ENCODE measurements at regions not wholly inside any gene's neighbourhood (a gene's known extent, or its start where the extent isn't known, plus 50 kb on each side); places are given as distances from the start of the nearest gene placed in this dataset.
"Not testable (repeated sequence)": the region's sequence is repeated elsewhere in the genome, so short reads cannot be mapped to it uniquely, and the experiment has no call there.

GRCh38 chr2:209208211-209208610, 215.6 kb upstream of the MAP2 start:
- DNase-seq: peak; percentile 63

- DNase-seq: no peak
Observed at GRCh38 chr2:209209943-209210342, 213.9 kb upstream of the MAP2 start.

- no peak for DNase-seq
Observed at GRCh38 chr2:209230560-209230959, 193.3 kb upstream of the MAP2 start.

- DNase-seq: peak; percentile 19
Observed at GRCh38 chr2:209236377-209236776, 187.5 kb upstream of the MAP2 start.

- DNase-seq: no peak
Observed at GRCh38 chr2:209238765-209239584, 184.9 kb upstream of the MAP2 start.

DNA sequence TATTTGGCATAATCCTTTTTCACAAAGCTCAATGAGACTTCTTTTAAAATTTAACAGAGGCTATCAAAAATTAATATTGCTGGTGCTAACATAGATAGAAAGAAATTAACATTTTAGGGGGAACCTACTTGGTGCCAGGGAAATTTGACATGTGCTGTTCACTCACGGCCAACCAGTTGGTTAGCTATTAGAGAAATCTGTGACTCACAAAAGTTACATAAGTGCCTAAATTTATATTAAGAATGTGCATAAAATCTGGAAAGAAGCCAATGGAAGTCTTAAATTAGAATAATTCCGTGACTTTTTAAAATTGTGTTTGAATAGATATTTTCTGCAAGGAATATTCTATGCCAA, 184.3 kb upstream of the MAP2 start:
- DNase-seq: no peak

DNA sequence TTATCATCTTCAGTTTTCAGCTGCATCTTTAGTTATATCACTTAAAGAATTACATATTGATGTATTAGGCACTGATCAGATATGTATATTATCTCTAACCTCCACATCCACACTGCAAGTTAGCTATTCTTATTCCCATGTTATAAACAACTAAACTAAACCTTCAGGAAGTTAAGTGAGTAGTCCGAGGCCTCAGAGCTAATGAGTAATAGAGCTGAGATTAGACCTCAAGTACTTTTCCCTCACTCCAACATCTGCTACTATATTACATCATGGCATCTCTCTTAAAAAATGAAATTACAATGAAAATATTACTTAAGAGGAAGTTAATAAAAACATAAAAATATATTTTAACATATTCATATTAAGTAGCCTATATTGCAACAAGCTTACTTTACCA, 183.6 kb upstream of the MAP2 start:
- no peak for DNase-seq

- no peak for DNase-seq
Observed at GRCh38 chr2:209253544-209253943, 170.3 kb upstream of the MAP2 start.

DNA sequence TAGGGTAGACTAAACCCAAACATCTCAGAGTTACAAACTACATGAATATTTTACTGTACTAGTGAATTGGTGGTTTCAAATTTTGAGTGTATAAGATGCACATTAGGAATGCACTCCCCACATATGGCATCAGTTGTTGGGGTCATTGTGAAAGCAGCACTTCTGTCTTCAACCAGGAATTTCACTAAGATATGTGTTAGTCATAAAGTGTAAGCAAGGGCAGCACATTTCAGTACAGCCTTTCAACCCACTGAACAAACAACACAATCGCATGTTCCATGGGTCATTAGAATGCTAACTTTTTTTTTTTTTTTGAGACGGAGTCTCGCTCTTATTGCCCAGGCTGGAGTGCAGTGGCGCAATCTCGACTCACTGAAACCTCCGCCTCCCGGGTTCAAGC, 164.1 kb upstream of the MAP2 start:
- DNase-seq: no peak

- no peak for DNase-seq
Observed at GRCh38 chr2:209260281-209260680, 163.6 kb upstream of the MAP2 start.

DNA sequence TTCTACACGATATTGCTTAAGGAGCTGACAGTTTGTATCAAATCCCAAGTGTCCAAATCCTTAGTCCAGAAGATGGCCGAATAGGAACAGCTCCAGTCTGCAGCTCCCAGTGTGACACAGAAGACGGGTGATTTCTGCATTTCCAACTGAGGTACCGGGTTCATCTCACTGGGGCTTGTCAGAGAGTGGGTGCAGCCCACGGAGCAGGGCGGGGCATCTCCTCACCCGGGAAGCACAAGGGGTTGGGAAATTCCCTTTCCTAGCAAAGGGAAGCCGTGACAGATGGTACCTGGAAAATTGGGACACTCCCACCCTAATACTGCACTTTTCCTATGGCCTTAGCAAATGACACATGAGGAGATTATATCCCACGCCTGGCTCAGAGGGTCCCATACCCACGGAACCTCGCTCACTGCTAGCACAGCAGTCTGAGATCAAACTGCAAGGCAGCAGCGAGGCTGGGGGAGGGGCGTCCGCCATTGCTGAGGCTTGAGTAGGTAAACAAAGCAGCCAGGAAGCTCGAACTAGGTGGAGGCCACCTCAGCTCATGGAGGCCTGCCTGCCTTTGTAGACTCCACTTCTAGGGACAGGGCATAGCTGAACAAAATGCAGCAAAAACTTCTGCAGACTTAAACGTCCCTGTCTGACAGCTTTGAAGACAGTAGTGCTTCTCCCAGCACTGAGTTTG, 162.3 kb upstream of the MAP2 start:
- DNase-seq: peak; percentile 21

- no peak for DNase-seq
Observed at GRCh38 chr2:209269024-209269423, 154.8 kb upstream of the MAP2 start.

DNA sequence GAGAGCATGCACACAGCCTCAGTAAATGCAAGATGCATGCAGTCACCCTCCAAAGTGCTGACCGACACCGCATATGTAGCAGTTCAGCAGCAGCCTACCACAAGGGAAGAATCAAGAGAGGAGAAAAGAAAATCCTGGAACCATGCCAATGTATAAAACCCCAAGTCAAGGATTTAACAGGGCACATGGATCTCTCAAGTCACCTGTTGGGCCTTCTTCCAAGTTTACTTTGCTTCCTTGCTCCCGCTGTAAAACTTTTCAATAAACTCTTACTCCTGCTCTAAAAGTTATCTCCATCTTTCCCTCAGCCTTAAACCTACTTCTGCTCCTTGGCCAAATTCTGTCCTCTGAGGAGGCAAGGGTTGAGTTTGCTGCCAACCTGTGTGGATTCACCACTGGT, 147.8 kb upstream of the MAP2 start:
- DNase-seq: no peak

DNA sequence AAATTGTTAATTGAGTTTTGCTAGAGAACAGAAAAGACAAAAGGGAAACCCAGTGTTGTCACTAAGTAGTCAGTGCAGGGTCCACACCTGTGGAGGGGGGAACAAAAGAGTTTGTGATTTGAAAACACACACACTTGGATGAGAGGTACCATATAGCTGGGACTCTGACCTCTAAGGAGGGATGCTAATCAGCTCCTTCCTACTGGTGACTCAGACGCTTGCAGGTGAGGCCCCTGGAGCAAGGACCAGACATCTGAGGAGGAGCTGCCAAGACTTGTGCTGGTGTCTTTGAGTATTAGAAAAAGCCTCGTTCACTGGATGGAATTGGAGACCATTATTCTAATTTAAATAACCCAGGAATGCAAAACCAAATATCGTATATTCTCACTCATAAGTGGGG, 146.4 kb upstream of the MAP2 start:
- DNase-seq: no peak

DNA sequence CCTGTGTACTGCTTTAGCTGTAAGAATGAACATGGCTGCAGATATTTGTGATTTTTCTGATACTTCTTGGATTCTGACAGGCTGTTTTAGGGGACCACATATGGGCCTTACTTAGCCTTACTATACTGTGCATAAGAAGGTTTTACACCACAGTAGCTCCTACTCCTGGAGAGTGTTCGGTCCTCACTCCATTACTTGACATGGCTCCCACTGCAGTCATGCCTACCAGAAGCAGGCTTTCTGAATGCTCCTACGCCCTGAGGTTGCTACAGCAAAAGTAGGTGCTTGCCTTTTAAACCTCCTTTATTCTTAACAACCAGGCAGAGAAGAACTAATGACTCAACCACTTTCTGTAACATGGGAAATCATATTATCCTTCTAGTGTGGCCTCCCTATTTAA, 125.2 kb upstream of the MAP2 start:
- DNase-seq: no peak

DNA sequence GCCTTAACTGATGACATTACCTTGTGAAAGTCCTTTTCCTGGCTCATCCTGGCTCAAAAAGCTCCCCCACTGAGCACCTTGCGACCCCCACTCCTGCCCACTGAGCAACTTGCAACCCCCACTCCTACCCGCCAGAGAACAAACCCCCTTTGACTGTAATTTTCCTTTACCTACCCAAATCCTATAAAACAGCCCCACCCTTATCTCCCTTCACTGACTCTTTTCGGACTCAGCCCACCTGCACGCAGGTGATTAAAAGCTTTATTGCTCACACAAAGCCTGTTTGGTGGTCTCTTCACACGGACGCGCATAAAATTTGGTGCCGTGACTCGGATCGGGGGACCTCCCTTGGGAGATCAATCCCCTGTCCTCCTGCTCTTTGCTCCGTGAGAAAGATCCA, 124.4 kb upstream of the MAP2 start:
- not testable (repeated sequence) for DNase-seq

DNA sequence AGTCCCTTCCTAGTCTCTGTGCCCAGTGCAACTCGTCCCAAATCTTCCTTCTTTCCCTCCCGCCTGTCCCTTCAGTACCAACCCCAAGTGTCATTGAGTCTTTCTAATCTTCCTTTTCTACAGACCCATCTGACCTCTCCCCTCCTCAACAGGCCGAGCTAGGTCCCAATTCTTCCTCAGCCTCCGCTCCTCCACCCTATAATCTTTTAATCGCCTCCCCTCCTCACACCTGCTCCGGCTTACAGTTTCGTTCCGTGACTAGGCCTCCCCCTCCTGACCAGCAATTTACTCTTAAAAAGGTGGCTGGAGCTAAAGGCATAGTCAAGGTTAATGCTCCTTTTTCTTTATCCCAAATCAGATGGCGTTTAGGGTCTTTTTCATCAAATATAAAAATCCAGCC, 123.1 kb upstream of the MAP2 start:
- DNase-seq: peak; percentile 88

DNA sequence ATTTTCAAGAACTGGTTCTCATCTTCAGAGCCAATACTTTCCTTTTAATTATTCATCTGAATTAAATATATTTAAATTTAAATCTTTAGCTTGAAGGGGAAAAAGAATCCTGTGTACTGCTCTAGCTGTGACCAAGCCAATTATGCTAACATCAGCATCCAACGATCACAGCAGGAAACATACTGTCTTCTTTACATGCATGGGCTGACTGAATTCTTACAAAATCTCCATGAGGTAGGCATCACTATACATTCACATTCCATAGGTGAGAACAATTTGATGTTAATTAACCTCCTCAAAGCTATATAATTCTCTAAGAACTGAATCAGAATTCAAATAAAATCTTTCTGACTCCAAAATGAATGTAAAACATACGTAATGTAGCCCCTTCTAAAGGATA, 118.8 kb upstream of the MAP2 start:
- no peak for DNase-seq

DNA sequence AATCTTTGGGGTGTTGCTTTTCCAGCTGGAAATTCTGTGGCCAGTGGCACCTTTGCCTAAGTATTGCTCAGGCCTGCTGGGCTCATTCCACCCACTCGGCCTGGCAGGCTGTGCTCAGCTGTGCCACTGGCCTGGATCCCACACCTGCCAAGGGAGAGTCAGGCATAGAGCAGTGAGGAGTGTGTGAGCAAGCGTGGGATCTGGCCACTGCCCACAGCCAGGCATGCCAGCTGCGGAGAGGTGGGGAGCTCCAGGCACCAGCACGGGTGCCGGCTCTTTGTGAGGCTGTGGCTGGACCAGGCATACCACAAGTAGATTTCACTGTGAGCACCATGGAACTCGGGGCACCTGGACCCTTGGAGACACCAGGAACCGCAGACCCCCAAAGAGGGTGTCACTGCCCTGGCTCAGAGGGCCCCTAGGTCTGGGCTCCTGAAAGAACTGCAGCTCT, 118.1 kb upstream of the MAP2 start:
- no peak for DNase-seq

DNA sequence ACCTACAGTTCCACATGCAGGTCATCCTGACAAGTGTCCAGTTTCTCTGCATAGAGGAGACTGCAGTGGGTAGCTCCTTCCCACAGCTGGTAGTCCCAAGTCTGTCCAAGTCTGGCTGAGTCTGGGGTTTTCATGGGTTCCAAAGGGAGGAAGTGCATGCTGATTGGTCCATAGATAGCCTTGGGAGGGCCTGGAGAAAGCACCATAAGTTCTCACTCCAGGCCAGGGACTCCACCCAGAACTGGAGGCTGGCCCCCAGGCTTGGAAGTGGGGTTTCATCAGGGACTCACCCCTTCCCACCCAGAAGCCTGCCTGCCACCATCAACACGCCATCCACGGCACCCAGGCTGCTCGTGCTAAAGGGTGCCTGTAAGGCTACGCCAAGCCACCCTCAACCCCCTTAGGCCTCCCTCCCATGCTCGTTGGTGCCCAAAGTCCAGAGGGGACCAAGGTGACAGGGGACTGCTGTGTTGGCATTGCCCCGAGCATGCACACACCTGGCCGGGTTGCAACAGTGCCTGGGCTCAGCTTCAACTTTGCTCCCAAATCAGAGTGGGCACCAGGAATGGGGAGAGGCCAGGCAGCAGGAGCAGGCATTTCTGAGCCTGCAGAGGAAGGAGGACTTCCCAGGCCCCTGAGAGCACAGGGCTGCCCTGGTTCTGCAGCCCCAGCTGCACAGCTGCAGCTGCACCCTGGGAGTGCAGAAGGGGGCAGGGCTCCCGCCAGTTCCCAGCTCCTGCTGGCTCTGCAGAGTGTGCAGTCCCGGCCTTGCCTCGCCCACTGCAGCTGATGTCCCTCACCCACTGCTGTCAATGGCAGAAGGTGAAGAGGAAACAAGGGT, 116.5 kb upstream of the MAP2 start:
- no peak for DNase-seq

DNA sequence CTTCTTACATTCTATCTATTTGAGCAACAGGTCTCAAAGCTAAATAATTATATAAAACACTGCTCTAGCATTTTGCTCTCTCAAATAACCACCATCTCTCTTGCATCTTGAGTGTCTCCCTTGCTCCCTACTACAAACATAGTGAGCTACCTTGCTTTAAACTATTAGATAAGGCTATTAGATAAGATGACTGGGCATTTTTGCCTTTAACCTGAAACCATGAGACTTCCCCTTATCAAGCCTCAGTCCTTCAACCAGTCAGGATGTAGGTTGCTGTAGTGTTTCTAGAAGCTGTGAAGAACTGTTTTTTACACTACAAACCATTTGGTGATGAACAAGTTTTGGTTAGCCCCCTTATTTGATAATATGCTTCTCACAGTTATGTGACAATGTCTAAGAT, 115.4 kb upstream of the MAP2 start:
- no peak for DNase-seq

DNA sequence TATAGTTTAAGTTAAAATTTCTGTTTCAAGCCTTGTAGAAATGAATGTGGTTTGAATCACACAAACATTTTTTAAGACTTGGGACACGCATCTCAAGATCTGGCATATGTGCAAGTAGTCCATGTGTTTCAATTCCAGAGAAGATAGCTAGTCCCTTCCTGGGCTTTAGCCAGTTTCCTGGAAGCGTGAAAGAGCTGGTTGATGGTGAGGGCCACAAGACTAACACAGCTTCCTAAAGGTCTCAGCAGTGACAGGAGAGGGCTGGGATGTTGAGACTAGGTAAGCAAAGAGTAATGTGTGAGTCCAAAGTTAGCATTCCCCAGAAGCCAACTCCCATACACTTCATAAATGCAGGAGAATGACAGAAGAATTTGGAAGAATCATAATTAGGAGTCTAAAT, 111.9 kb upstream of the MAP2 start:
- no peak for DNase-seq

GRCh38 chr2:209312450-209312849, 111.4 kb upstream of the MAP2 start:
- DNase-seq: not testable (repeated sequence)

DNA sequence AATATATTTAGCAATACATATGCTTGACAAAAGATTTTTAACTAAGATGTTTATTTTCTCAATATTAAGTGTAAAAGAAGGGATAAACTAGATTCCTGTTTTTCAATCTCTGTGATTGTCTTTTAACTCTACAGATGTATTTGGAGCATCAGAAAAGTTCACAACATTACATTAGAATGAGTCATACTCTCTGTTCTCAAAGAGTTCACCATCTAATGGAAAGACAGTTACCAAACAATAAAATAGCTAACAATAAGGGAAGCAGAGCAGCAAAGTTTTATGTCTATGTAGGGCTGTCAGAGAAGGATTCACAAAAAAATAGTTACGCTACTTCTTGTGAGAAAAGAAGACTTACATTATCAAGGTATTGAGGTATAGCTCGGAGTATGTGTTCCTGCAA, 109.2 kb upstream of the MAP2 start:
- no peak for DNase-seq
